ENCODE measurements at regions not wholly inside any gene's neighbourhood (a gene's known extent, or its start where the extent isn't known, plus 50 kb on each side); places are given as distances from the start of the nearest gene placed in this dataset.
A peak's percentile ranks its signal among the peaks of the same experiment; 100 is the strongest.

DNA sequence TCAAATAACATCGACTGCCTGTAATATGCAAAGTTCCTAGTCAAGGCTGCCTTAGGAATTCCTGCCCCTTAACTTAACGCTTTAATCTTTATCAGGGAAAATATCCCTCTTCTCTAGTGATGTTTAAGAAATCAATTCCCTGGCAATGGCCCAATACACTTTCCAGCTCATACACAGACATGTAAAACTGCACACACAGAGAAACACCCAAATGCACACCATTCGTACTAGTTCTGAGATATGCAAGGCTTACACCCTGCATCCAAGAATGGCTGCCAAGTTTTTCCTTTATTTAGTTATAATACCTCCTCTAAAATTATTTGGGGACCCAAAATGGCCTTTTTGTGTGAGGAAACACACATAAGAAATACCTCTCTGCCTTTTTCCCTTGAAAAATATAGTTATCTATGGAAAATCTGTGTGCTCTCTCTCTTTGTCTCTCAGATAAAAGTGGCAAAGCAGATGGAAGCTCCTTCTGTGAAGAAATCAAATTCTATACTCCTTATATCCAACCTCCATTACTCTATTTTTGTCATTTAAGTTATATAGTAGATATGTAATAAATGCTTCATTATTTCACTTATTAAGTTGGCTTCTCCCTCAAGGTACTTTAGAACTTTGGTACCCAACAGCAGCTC, 120.0 kb upstream of the MDM1 start:
- Histone ChIP-seq H3K4me2 (ENCODE audit: low read length) (no peak overlapping the region), H3K4me1 (ENCODE audit: control insufficient read depth, low read depth, low read length) (peaks cover 5% of the 10 kb centered on the region), H3K18ac (ENCODE audit: low read length) (no peak overlapping the region), H3K79me2 (ENCODE audit: control insufficient read depth, insufficient read depth, low read length) (no peaks in the 10 kb centered on the region), H2BK120ac (ENCODE audit: low read depth, low read length) (no peak overlapping the region), H3K36me3 (ENCODE audit: control insufficient read depth, insufficient read depth, low read length) (no peaks in the 10 kb centered on the region), H2AK5ac (ENCODE audit: low read length) (no peak overlapping the region), H2BK5ac (ENCODE audit: low read length) (no peak overlapping the region), H3K9ac (ENCODE audit: low read length) (no peak overlapping the region), H3K23ac (ENCODE audit: low read length) (no peak overlapping the region), H4K5ac (ENCODE audit: low read length) (no peak overlapping the region), H3K4me3 (ENCODE audit: low read length) (no peak overlapping the region), H3K27ac (ENCODE audit: low read depth, low read length) (no peak overlapping the region), H3K27me3 (ENCODE audit: insufficient read depth, low read length, poor library complexity) (no peaks in the 10 kb centered on the region), H2BK15ac (replicated peaks; ENCODE audit: low read depth) (peak overlapping the region; percentile 74), H3K4ac (ENCODE audit: low read depth, low read length) (no peak overlapping the region), H4K8ac (ENCODE audit: low read depth, low read length) (no peak overlapping the region), H3K56ac (ENCODE audit: low read length) (no peak overlapping the region), H3K79me1 (ENCODE audit: low read length) (no peaks in the 10 kb centered on the region)
- no peak for DNase-seq
- no CpG with 5 or more reads among the region's 3 CpGs for WGBS (ENCODE audit: extremely low coverage, insufficient coverage, low lambda C conversion rate)

DNA sequence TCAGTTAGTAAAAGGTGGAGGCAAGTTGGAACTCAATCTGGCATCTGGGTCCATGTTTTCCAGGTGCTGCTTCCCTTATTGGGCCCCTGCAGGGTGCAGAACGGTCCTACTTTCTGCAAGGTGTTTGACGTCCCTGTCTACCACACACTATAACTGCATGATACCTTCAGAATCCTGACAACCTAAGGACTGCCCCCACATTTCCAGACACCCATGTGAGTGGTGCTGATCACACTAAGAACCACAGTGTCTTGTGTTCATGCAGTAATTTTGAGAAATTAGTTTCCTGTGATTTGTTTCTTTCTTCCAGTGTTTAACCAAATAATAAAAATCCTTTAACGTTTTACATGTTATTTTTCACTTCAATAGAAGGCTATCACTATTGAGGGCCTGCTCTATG, 121.1 kb upstream of the MDM1 start:
- no peak overlapping the region for H3K9ac ChIP-seq (ENCODE audit: low read length)
- no peak overlapping the region for H3K4me3 ChIP-seq (ENCODE audit: low read length)
- H3K4ac ChIP-seq (ENCODE audit: low read depth, low read length): no peak overlapping the region
- H3K27me3 ChIP-seq (ENCODE audit: insufficient read depth, low read length, poor library complexity): no peaks in the 10 kb centered on the region
- no CpG with 5 or more reads among the region's 3 CpGs for WGBS (ENCODE audit: extremely low coverage, insufficient coverage, low lambda C conversion rate)
- no peak overlapping the region for H2BK5ac ChIP-seq (ENCODE audit: low read length)
- no peak overlapping the region for H2AK5ac ChIP-seq (ENCODE audit: low read length)
- no peak overlapping the region for H2BK120ac ChIP-seq (ENCODE audit: low read depth, low read length)
- H3K18ac ChIP-seq (ENCODE audit: low read length): no peak overlapping the region
- H3K36me3 ChIP-seq (ENCODE audit: control insufficient read depth, insufficient read depth, low read length): no peaks in the 10 kb centered on the region
- no peak for DNase-seq
- no peak overlapping the region for H3K4me2 ChIP-seq (ENCODE audit: low read length)
- H3K79me1 ChIP-seq (ENCODE audit: low read length): no peaks in the 10 kb centered on the region
- no peak overlapping the region for H3K27ac ChIP-seq (ENCODE audit: low read depth, low read length)
- peaks cover 2% of the 10 kb centered on the region for H3K4me1 ChIP-seq (ENCODE audit: control insufficient read depth, low read depth, low read length)
- no peak overlapping the region for H3K56ac ChIP-seq (ENCODE audit: low read length)
- no peaks in the 10 kb centered on the region for H3K79me2 ChIP-seq (ENCODE audit: control insufficient read depth, insufficient read depth, low read length)
- no peak overlapping the region for H2BK15ac ChIP-seq (replicated peaks; ENCODE audit: low read depth)
- no peak overlapping the region for H4K5ac ChIP-seq (ENCODE audit: low read length)
- no peak overlapping the region for H4K8ac ChIP-seq (ENCODE audit: low read depth, low read length)
- H3K23ac ChIP-seq (ENCODE audit: low read length): no peak overlapping the region

DNA sequence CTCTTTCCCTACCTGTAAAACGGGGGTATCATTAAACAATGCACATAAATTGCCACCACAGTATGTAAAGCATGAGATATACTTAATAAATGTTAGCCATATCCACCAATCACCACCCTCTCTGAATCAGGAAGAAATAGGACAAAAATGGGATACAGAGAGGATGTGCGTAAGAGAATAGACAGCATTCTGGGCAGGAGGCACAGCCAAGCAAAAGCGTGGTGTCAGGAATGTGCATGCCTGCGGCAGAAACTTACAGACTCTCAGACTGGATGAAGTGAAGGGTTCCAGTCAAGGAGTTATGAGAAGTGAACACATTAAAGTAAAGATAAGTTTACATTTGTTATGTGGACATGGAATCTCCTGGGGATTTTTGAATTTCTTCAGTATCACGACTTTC, 121.7 kb upstream of the MDM1 start:
- WGBS (ENCODE audit: extremely low coverage, insufficient coverage, low lambda C conversion rate): no CpG with 5 or more reads among the region's 5 CpGs
- Histone ChIP-seq H3K79me1 (ENCODE audit: low read length) (no peaks in the 10 kb centered on the region), H3K4me1 (ENCODE audit: control insufficient read depth, low read depth, low read length) (peaks cover 2% of the 10 kb centered on the region), H3K27ac (ENCODE audit: low read depth, low read length) (no peak overlapping the region), H3K79me2 (ENCODE audit: control insufficient read depth, insufficient read depth, low read length) (no peaks in the 10 kb centered on the region), H3K4ac (ENCODE audit: low read depth, low read length) (no peak overlapping the region), H4K8ac (ENCODE audit: low read depth, low read length) (no peak overlapping the region), H2BK120ac (ENCODE audit: low read depth, low read length) (no peak overlapping the region), H4K5ac (ENCODE audit: low read length) (no peak overlapping the region), H3K18ac (ENCODE audit: low read length) (no peak overlapping the region), H3K27me3 (ENCODE audit: insufficient read depth, low read length, poor library complexity) (no peaks in the 10 kb centered on the region), H3K56ac (ENCODE audit: low read length) (no peak overlapping the region), H3K9ac (ENCODE audit: low read length) (no peak overlapping the region), H2AK5ac (ENCODE audit: low read length) (no peak overlapping the region), H3K23ac (ENCODE audit: low read length) (no peak overlapping the region), H2BK15ac (replicated peaks; ENCODE audit: low read depth) (no peak overlapping the region), H2BK5ac (ENCODE audit: low read length) (no peak overlapping the region), H3K36me3 (ENCODE audit: control insufficient read depth, insufficient read depth, low read length) (no peaks in the 10 kb centered on the region), H3K4me3 (ENCODE audit: low read length) (no peak overlapping the region), H3K4me2 (ENCODE audit: low read length) (no peak overlapping the region)
- DNase-seq: no peak

DNA sequence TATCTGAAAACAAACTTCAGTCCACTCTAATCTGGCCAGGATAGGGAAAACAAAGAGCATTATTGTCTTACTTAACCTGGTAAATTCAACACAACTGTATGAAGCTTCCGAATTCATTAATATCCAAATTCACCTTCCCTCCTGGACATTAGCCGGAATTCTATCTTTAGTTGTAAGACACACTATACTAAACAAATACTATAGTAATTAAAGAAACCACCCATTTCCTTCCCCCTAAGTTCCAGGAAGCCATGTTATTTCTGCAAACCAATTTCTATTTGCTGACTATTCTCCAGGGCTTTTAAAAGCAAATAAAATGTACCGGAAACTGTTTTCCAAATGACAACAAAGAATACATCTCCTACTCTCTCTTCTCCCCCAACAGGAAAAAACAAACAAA, 122.7 kb upstream of the MDM1 start:
- no CpG with 5 or more reads among the region's 3 CpGs for WGBS (ENCODE audit: extremely low coverage, insufficient coverage, low lambda C conversion rate)
- no peak overlapping the region for H3K4me3 ChIP-seq (ENCODE audit: low read length)
- no peak overlapping the region for H2AK5ac ChIP-seq (ENCODE audit: low read length)
- H3K4ac ChIP-seq (ENCODE audit: low read depth, low read length): no peak overlapping the region
- H3K56ac ChIP-seq (ENCODE audit: low read length): no peak overlapping the region
- no peak overlapping the region for H2BK15ac ChIP-seq (replicated peaks; ENCODE audit: low read depth)
- H2BK120ac ChIP-seq (ENCODE audit: low read depth, low read length): no peak overlapping the region
- no peaks in the 10 kb centered on the region for H3K79me2 ChIP-seq (ENCODE audit: control insufficient read depth, insufficient read depth, low read length)
- H3K4me2 ChIP-seq (ENCODE audit: low read length): no peak overlapping the region
- H3K27ac ChIP-seq (ENCODE audit: low read depth, low read length): no peak overlapping the region
- no peak overlapping the region for H2BK5ac ChIP-seq (ENCODE audit: low read length)
- no peak overlapping the region for H4K5ac ChIP-seq (ENCODE audit: low read length)
- no peak overlapping the region for H3K9ac ChIP-seq (ENCODE audit: low read length)
- peaks cover 2% of the 10 kb centered on the region for H3K4me1 ChIP-seq (ENCODE audit: control insufficient read depth, low read depth, low read length)
- H3K18ac ChIP-seq (ENCODE audit: low read length): no peak overlapping the region
- no peak overlapping the region for H3K23ac ChIP-seq (ENCODE audit: low read length)
- no peak overlapping the region for H4K8ac ChIP-seq (ENCODE audit: low read depth, low read length)
- no peaks in the 10 kb centered on the region for H3K27me3 ChIP-seq (ENCODE audit: insufficient read depth, low read length, poor library complexity)
- no peaks in the 10 kb centered on the region for H3K36me3 ChIP-seq (ENCODE audit: control insufficient read depth, insufficient read depth, low read length)
- no peak for DNase-seq
- no peaks in the 10 kb centered on the region for H3K79me1 ChIP-seq (ENCODE audit: low read length)

DNA sequence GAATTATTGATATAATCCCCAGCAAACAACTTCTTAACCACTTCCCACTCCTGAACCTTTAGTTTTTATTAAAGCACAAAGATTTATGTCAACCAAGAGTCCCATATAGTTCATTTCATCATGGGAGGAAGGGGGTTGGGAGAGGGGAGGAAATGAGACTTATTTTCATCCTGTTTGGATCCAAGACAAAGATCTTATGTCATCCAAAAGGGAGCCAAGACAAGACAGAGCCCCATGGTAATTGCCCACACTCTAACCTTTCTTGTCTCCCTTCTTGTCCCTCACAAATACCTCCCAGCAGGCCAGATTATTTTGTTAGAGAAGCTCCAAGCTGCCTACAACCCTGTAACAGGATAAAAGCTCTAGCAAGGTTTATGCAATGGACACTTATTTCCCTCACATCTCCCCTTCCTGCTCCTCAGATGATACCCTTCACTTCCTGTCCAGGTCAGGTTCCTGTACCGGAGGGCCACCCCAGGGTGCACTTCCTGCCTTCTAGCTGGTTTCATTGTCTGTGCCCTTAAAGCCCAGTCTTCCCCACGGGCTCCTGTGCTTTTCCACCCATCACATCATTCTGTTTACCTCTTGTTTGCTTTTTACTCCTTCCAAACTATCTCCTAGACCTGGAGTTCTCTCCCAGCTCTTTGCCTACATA, 123.7 kb upstream of the MDM1 start:
- H2AK5ac ChIP-seq (ENCODE audit: low read length): no peak overlapping the region
- H3K18ac ChIP-seq (ENCODE audit: low read length): no peak overlapping the region
- H2BK15ac ChIP-seq (replicated peaks; ENCODE audit: low read depth): no peak overlapping the region
- no peaks in the 10 kb centered on the region for H3K79me1 ChIP-seq (ENCODE audit: low read length)
- H3K4me2 ChIP-seq (ENCODE audit: low read length): no peak overlapping the region
- no peak overlapping the region for H3K9ac ChIP-seq (ENCODE audit: low read length)
- H3K56ac ChIP-seq (ENCODE audit: low read length): no peak overlapping the region
- no peak overlapping the region for H3K4me3 ChIP-seq (ENCODE audit: low read length)
- H3K4me1 ChIP-seq (ENCODE audit: control insufficient read depth, low read depth, low read length): peaks cover 2% of the 10 kb centered on the region
- no CpG with 5 or more reads among the region's 2 CpGs for WGBS (ENCODE audit: extremely low coverage, insufficient coverage, low lambda C conversion rate)
- H3K27me3 ChIP-seq (ENCODE audit: insufficient read depth, low read length, poor library complexity): no peaks in the 10 kb centered on the region
- no peak overlapping the region for H3K23ac ChIP-seq (ENCODE audit: low read length)
- no peaks in the 10 kb centered on the region for H3K79me2 ChIP-seq (ENCODE audit: control insufficient read depth, insufficient read depth, low read length)
- no peak overlapping the region for H4K8ac ChIP-seq (ENCODE audit: low read depth, low read length)
- no peak overlapping the region for H2BK5ac ChIP-seq (ENCODE audit: low read length)
- H4K5ac ChIP-seq (ENCODE audit: low read length): no peak overlapping the region
- H3K4ac ChIP-seq (ENCODE audit: low read depth, low read length): no peak overlapping the region
- H3K27ac ChIP-seq (ENCODE audit: low read depth, low read length): no peak overlapping the region
- H2BK120ac ChIP-seq (ENCODE audit: low read depth, low read length): no peak overlapping the region
- no peaks in the 10 kb centered on the region for H3K36me3 ChIP-seq (ENCODE audit: control insufficient read depth, insufficient read depth, low read length)
- DNase-seq: no peak

DNA sequence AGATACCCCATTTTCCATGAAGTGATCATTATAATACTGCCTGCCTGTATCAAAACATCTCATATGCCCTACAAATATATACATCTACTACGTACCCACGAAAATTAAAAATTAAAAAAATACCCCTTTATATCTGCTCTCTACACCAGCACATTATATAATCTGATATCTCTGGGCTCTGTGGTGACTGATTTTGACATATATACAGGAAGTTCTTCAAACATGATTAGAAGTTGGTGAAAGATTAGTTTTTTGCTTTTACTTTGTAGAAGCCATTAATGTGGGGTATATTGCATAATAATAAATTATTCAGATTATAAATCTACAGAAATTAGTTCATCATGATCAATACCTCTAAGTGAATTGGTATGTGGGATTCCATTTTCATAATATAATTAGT, 126.7 kb upstream of the MDM1 start:
- Histone ChIP-seq H3K4me3 (ENCODE audit: low read length) (no peak overlapping the region), H3K56ac (ENCODE audit: low read length) (no peak overlapping the region), H4K5ac (ENCODE audit: low read length) (no peak overlapping the region), H3K79me2 (ENCODE audit: control insufficient read depth, insufficient read depth, low read length) (no peaks in the 10 kb centered on the region), H4K8ac (ENCODE audit: low read depth, low read length) (no peak overlapping the region), H3K4ac (ENCODE audit: low read depth, low read length) (no peak overlapping the region), H3K23ac (ENCODE audit: low read length) (no peak overlapping the region), H2BK5ac (ENCODE audit: low read length) (no peak overlapping the region), H2BK120ac (ENCODE audit: low read depth, low read length) (no peak overlapping the region), H3K36me3 (ENCODE audit: control insufficient read depth, insufficient read depth, low read length) (no peaks in the 10 kb centered on the region), H3K79me1 (ENCODE audit: low read length) (no peaks in the 10 kb centered on the region), H3K4me2 (ENCODE audit: low read length) (no peak overlapping the region), H2AK5ac (ENCODE audit: low read length) (no peak overlapping the region), H3K27ac (ENCODE audit: low read depth, low read length) (no peak overlapping the region), H2BK15ac (replicated peaks; ENCODE audit: low read depth) (no peak overlapping the region), H3K9ac (ENCODE audit: low read length) (no peak overlapping the region), H3K4me1 (ENCODE audit: control insufficient read depth, low read depth, low read length) (no peaks in the 10 kb centered on the region), H3K18ac (ENCODE audit: low read length) (no peak overlapping the region), H3K27me3 (ENCODE audit: insufficient read depth, low read length, poor library complexity) (no peaks in the 10 kb centered on the region)
- no peak for DNase-seq
- 100% methylated on average over 2 of the region's 2 CpGs for WGBS (ENCODE audit: extremely low coverage, insufficient coverage, low lambda C conversion rate)

All from mesendoderm (in vitro differentiated cells).